CD4-positive, alpha-beta T cell treated with Interleukin-10 for 1 hour (primary cell): ENCODE measurements at regions not wholly inside any gene's neighbourhood (a gene's known extent, or its start where the extent isn't known, plus 50 kb on each side); places are given as distances from the start of the nearest gene placed in this dataset.
A peak's percentile ranks its signal among the peaks of the same experiment; 100 is the strongest.
"Not testable (repeated sequence)": the region's sequence is repeated elsewhere in the genome, so short reads cannot be mapped to it uniquely, and the experiment has no call there.

Experiments used
- DNase-seq: peaks from one replicate; pipeline ENCODE4 v3.0.0-alpha.2; 2020

GRCh38 chrX:53883196-53883595, 161.1 kb downstream of the PHF8 start:
- DNase-seq, result no peak

- DNase-seq, result no peak
Observed at GRCh38 chrX:53882331-53882730, 161.9 kb downstream of the PHF8 start.

GRCh38 chrX:53880786-53881185, 163.5 kb downstream of the PHF8 start:
- DNase-seq, result not testable (repeated sequence)

GRCh38 chrX:53859890-53860289, 173.4 kb upstream of the HUWE1 start:
- no peak for DNase-seq

GRCh38 chrX:53831662-53832635, 145.4 kb upstream of the HUWE1 start:
- peak; percentile 65 for DNase-seq

- DNase-seq, result no peak
Observed at GRCh38 chrX:53824686-53825085, 138.2 kb upstream of the HUWE1 start.

GRCh38 chrX:53818115-53818514, 131.6 kb upstream of the HUWE1 start:
- DNase-seq, result not testable (repeated sequence)

- no peak for DNase-seq
Observed at GRCh38 chrX:53817548-53817947, 131.0 kb upstream of the HUWE1 start.

GRCh38 chrX:53813670-53814440, 127.3 kb upstream of the HUWE1 start:
- no peak for DNase-seq

- DNase-seq, result no peak
Observed at GRCh38 chrX:53798281-53798680, 111.8 kb upstream of the HUWE1 start.

GRCh38 chrX:53795576-53795975, 109.1 kb upstream of the HUWE1 start:
- no peak for DNase-seq

- DNase-seq, result no peak
Observed at GRCh38 chrX:53794181-53794580, 107.7 kb upstream of the HUWE1 start.

GRCh38 chrX:53768865-53769264, 82.3 kb upstream of the HUWE1 start:
- no peak for DNase-seq

- DNase-seq, result no peak
Observed at GRCh38 chrX:53768451-53768850, 81.9 kb upstream of the HUWE1 start.

- DNase-seq, result no peak
Observed at GRCh38 chrX:53767544-53767943, 81.0 kb upstream of the HUWE1 start.

- DNase-seq, result not testable (repeated sequence)
Observed at GRCh38 chrX:53757181-53757580, 70.7 kb upstream of the HUWE1 start.

- no peak for DNase-seq
Observed at GRCh38 chrX:53746718-53747117, 60.2 kb upstream of the HUWE1 start.

- no peak for DNase-seq
Observed at GRCh38 chrX:53743244-53743643, 56.7 kb upstream of the HUWE1 start.

- no peak for DNase-seq
Observed at GRCh38 chrX:53738370-53738906, 51.9 kb upstream of the HUWE1 start.
